GM23248 (cell line): ENCODE measurements at regions not wholly inside any gene's neighbourhood (a gene's known extent, or its start where the extent isn't known, plus 50 kb on each side); places are given as distances from the start of the nearest gene placed in this dataset.

Experiments used
- DNase-seq: peaks from one replicate; pipeline ENCODE4 v3.0.0-alpha.2; 2015
- H2AFZ ChIP-seq: fragments of 200-600 bp; sonication (generic); 2 replicates; pipeline ENCODE4 v1.6.1; 2016; ENCODE audit warnings: antibody characterized with exemption
- H3F3A ChIP-seq: fragments of 200-600 bp; sonication (generic); 2 replicates; pipeline ENCODE4 v1.6.1; 2016; ENCODE audit warnings: mild to moderate bottlenecking, antibody characterized with exemption, mixed run types; ENCODE audit not compliant: insufficient read depth
- H3K27ac ChIP-seq: fragments of 200-600 bp; sonication (generic); 2 replicates; pipeline ENCODE4 v1.5.1; 2016; ENCODE audit warnings: mild to moderate bottlenecking
- H3K27me3 ChIP-seq: fragments of 200-600 bp; sonication (generic); replicated peaks from 2 replicates; pipeline ENCODE4 v1.6.1; 2016; ENCODE audit warnings: mild to moderate bottlenecking; ENCODE audit not compliant: insufficient read depth
- H3K36me3 ChIP-seq: fragments of 200-600 bp; sonication (generic); 2 replicates; pipeline ENCODE4 v1.6.1; 2016; ENCODE audit warnings: low read depth, mild to moderate bottlenecking
- H3K4me1 ChIP-seq: fragments of 200-600 bp; sonication (generic); 2 replicates; pipeline ENCODE4 v1.6.1; 2016; ENCODE audit warnings: mild to moderate bottlenecking; ENCODE audit not compliant: insufficient read depth
- H3K4me2 ChIP-seq: fragments of 200-600 bp; sonication (generic); one replicate; pipeline ENCODE4 v1.6.1; 2016; ENCODE audit warnings: mild to moderate bottlenecking; ENCODE audit not compliant: unreplicated experiment
- H3K4me3 ChIP-seq: fragments of 200-600 bp; sonication (generic); 2 replicates; pipeline ENCODE4 v1.5.1; 2016; ENCODE audit warnings: mild to moderate bottlenecking
- H3K79me2 ChIP-seq: fragments of 200-600 bp; sonication (generic); 2 replicates; pipeline ENCODE4 v1.6.1; 2016; ENCODE audit warnings: mild to moderate bottlenecking; ENCODE audit not compliant: insufficient read depth
- H3K9ac ChIP-seq: fragments of 200-600 bp; sonication (generic); 2 replicates; pipeline ENCODE4 v1.6.1; 2016; ENCODE audit warnings: mild to moderate bottlenecking
- H3K9me2 ChIP-seq: fragments of 200-600 bp; sonication (generic); 2 replicates; pipeline ENCODE4 v1.6.1; 2016; ENCODE audit warnings: mixed run types, mild to moderate bottlenecking, moderate library complexity; ENCODE audit not compliant: insufficient read depth
- H3K9me3 ChIP-seq: fragments of 200-600 bp; sonication (generic); one replicate; pipeline ENCODE4 v1.6.1; 2017; ENCODE audit warnings: low read depth
- H4K20me1 ChIP-seq: fragments of 200-600 bp; sonication (generic); 2 replicates; pipeline ENCODE4 v1.6.0; 2016; ENCODE audit not compliant: insufficient read depth
- EZH2 ChIP-seq: fragments of 200-600 bp; sonication (generic); IDR thresholded peaks from 2 replicates; pipeline ENCODE4 v1.6.1; 2018; ENCODE audit warnings: antibody characterized with exemption, mild to moderate bottlenecking; ENCODE audit not compliant: insufficient read depth, poor library complexity, severe bottlenecking
- EZH2phosphoT487 ChIP-seq: fragments of 200-600 bp; sonication (generic); IDR thresholded peaks from 2 replicates; pipeline ENCODE4 v1.6.1; 2018; ENCODE audit warnings: antibody characterized with exemption, moderate library complexity, mild to moderate bottlenecking, low read depth; ENCODE audit not compliant: insufficient read depth
- WGBS, 2 experiments: methylation state at CpG; one replicate each; pipeline ENCODE4 v1.1.6; 2015 to 2017; ENCODE audit warnings: low lambda C conversion rate in 2 of 2, low coverage in 1 of 2; ENCODE audit errors: missing lambda C conversion rate in 2 of 2; 5-methylcytosine and 5-hydroxymethylcytosine counted together
- in situ Hi-C: fragments of 300-500 bp; cut with MboI; formaldehyde crosslinking; loops from 2 replicates; pipeline ENCODE4 v1.15.0; 2020

DNA sequence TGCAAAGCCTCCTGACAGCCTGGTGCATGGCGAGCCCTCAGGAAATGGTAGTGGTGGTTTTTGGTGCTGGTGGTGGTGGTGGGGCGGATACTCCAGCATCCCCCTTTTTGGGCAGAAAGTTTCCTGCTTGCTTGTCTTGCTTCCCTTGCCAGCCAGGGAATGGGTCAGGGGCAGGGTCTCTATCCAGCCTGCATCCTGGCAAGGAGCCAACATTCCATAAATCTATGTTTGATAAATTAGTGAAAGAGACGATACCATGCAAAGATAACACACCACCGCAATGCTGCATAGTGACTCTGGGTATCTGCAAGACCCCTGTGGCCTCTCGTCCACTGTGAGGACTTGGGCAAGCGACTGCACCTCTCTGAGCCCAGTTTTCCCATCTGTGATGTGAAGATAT, 246.2 kb downstream of the LRFN2 start:
- no peak for DNase-seq
- H3K36me3 ChIP-seq = no peaks in the 10 kb centered on the region
- H3K4me1 ChIP-seq = no peaks in the 10 kb centered on the region
- no peaks in the 10 kb centered on the region; the same call in 1 of the 2 replicates for H3K27me3 ChIP-seq
- H3K79me2 ChIP-seq = no peaks in the 10 kb centered on the region
- TF ChIP-seq EZH2phosphoT487 = no peak
- TF ChIP-seq EZH2 = no peak
- H3K27ac ChIP-seq = no peak overlapping the region
- 61 to 69% methylated on average over 6 of the region's 6 CpGs for WGBS, 2 experiments
- H2AFZ ChIP-seq = no peak overlapping the region
- no peak overlapping the region for H3K4me2 ChIP-seq
- no peaks in the 10 kb centered on the region for H3K9me2 ChIP-seq
- H3F3A ChIP-seq = no peaks in the 10 kb centered on the region
- no peaks in the 10 kb centered on the region for H4K20me1 ChIP-seq
- H3K9me3 ChIP-seq = no peaks in the 10 kb centered on the region
- no peak overlapping the region for H3K4me3 ChIP-seq
- in situ Hi-C loops = no loop called here
- no peak overlapping the region for H3K9ac ChIP-seq

DNA sequence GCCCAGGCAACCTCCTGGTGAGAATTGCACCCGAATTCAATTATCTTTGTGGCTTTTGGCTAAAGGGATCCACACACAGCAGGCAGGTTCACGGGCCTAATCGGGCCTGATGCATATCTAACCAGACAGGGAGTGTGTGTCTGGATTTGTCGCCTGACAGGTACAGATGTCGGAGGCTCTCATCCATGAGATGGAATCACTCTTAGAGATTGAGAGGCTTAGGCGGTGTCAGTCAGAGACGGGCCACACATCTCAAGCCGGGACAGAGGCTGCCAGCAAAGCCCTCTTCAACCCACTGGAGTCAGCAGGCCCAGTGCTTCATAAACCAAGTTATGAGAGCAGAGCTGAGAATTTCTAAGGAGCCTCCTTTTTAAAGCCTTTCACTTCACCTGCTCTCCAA, 247.0 kb downstream of the LRFN2 start:
- WGBS, 2 experiments = 56 to 60% methylated on average over 8 of the region's 8 CpGs
- H3K27me3 ChIP-seq = no peaks in the 10 kb centered on the region; the same call in 1 of the 2 replicates

DNA sequence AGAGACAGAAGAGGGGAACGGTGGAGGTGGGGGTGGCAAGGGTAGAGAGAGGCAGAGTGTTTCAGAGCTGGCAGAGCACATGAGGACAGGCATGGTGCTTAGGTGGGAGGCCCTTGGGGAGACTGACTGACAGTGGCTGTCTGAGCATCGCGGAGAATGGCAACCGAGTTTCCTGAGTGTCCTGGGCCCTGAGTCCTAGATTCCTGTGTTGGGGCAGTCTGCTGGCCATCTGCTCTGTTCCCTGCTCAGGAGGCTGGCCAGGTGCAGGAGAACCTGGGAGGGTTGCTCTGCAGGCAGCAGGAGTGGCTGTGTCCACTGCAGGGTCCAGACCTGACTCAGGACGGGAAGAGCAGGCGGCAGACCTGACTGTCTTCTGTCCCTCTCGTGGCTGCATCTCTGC, 248.9 kb downstream of the LRFN2 start:
- Histone ChIP-seq H3K4me2 (no peak overlapping the region), H3K79me2 (no peaks in the 10 kb centered on the region), H2AFZ (no peak overlapping the region), H3K4me3 (no peak overlapping the region), H3K9me3 (no peaks in the 10 kb centered on the region), H3K9ac (no peak overlapping the region), H3K27me3 (no peaks in the 10 kb centered on the region; the same call in 1 of the 2 replicates), H4K20me1 (no peaks in the 10 kb centered on the region), H3K4me1 (no peaks in the 10 kb centered on the region), H3K27ac (no peak overlapping the region), H3K36me3 (no peaks in the 10 kb centered on the region), H3F3A (no peaks in the 10 kb centered on the region), H3K9me2 (no peaks in the 10 kb centered on the region)
- in situ Hi-C loops = no loop called here
- no peak for DNase-seq
- WGBS, 2 experiments = 66 to 71% methylated on average over 7 of the region's 7 CpGs
- TF ChIP-seq EZH2phosphoT487 (no peak), EZH2 (no peak)

More for the DNA sequence above, 247.0 kb downstream of the LRFN2 start:
- no peak overlapping the region for H3K4me3 ChIP-seq
- in situ Hi-C loops = no loop called here
- no peaks in the 10 kb centered on the region for H3K79me2 ChIP-seq
- H3K9ac ChIP-seq = no peak overlapping the region
- no peaks in the 10 kb centered on the region for H3K9me2 ChIP-seq
- H3K36me3 ChIP-seq = no peaks in the 10 kb centered on the region
- no peaks in the 10 kb centered on the region for H3K9me3 ChIP-seq
- H4K20me1 ChIP-seq = no peaks in the 10 kb centered on the region
- H3F3A ChIP-seq = no peaks in the 10 kb centered on the region
- TF ChIP-seq EZH2phosphoT487 (no peak), EZH2 (no peak)
- no peak for DNase-seq
- no peak overlapping the region for H3K4me2 ChIP-seq
- no peak overlapping the region for H2AFZ ChIP-seq
- H3K4me1 ChIP-seq = no peaks in the 10 kb centered on the region
- H3K27ac ChIP-seq = no peak overlapping the region

DNA sequence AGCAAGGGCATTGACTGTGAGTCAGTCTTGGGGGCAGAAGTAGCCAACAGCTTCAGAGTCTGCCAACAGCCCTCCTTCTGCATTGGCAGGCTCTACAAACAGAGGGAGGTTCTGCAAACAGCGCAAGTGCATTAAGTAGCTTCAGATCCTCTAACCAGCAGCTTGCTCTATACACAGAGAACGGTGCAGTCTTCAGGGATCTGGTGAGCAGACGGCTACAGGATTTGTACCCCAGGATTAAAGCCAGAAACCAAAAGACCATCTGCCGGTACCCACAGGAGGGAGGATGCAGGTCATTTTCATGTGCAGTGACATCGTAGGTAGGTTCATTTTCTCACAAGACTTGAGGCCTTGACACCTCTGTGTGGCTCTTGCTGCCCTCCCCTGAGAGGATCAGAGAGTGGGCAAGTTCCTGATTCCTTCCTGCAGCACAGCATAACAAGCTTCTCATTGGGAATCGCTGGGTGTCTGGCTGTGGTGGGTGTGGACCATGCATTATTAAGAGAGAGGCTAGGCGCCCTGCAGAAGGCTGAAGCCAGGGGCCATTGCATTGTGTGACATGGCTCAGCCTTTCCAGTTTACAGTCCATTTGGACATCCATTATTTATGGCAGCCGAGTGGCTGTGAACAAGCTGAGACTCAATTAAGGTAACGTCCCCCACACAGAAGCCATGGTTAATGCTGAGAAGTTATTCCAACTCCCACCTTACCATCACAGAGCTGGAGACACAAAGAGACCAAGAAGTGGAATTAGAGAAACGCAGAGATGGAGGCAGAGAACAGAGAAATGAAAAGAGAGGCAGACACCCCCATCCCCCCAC, 250.0 kb downstream of the LRFN2 start:
- Histone ChIP-seq H3K4me2 (no peak overlapping the region), H3K9me3 (no peaks in the 10 kb centered on the region), H3K36me3 (no peaks in the 10 kb centered on the region), H3K27ac (no peak overlapping the region), H3F3A (no peaks in the 10 kb centered on the region), H4K20me1 (no peaks in the 10 kb centered on the region), H3K9me2 (no peaks in the 10 kb centered on the region), H3K4me1 (no peaks in the 10 kb centered on the region), H3K79me2 (no peaks in the 10 kb centered on the region), H3K9ac (no peak overlapping the region), H3K27me3 (no peaks in the 10 kb centered on the region; the same call in 1 of the 2 replicates), H2AFZ (no peak overlapping the region), H3K4me3 (no peak overlapping the region)
- TF ChIP-seq EZH2phosphoT487 = no peak
- no peak for TF ChIP-seq EZH2
- in situ Hi-C loops = no loop called here
- no peak for DNase-seq
- 36 to 37% methylated on average over 10 of the region's 10 CpGs for WGBS, 2 experiments

DNA sequence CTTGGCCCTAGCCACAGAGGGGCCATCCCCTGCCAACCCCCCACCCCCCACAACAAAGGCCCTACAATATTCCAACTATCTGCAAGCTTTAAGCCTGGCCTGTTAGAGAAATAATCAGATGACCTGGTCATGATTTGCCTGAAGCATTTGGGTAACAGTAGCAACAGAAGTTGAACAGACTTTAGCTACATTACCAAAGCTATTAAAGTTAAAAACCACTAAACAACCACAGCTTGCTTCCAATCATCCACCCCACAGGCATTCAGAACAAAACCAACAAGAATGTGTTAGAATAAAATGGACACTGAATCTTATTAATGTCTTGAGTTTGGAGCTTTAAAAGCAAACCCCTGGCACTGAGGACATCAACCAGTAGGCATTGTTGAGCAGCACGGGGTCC, 250.9 kb downstream of the LRFN2 start:
- Histone ChIP-seq H2AFZ (no peak overlapping the region), H4K20me1 (no peaks in the 10 kb centered on the region), H3K36me3 (no peaks in the 10 kb centered on the region), H3K4me3 (no peak overlapping the region), H3K4me1 (no peaks in the 10 kb centered on the region), H3K9me2 (no peaks in the 10 kb centered on the region), H3K9me3 (no peaks in the 10 kb centered on the region), H3K9ac (no peak overlapping the region), H3K27me3 (no peaks in the 10 kb centered on the region; the same call in none of the 2 replicates), H3K4me2 (no peak overlapping the region), H3F3A (no peaks in the 10 kb centered on the region), H3K27ac (no peak overlapping the region), H3K79me2 (no peaks in the 10 kb centered on the region)
- DNase-seq = no peak
- WGBS, 2 experiments = 33 to 39% methylated on average over 1 of the region's 1 CpG
- no peak for TF ChIP-seq EZH2
- TF ChIP-seq EZH2phosphoT487 = no peak
- in situ Hi-C loops = no loop called here
